Stomach smooth muscle (tissue), 2 donors: ENCODE measurements at regions not wholly inside any gene's neighbourhood (a gene's known extent, or its start where the extent isn't known, plus 50 kb on each side); places are given as distances from the start of the nearest gene placed in this dataset.
"Not testable (repeated sequence)": the region's sequence is repeated elsewhere in the genome, so short reads cannot be mapped to it uniquely, and the experiment has no call there.

Experiments used
- H3K27ac ChIP-seq: one replicate; pipeline ENCODE4 v1.7.0; 2013; ENCODE audit warnings: mild to moderate bottlenecking, low read length, inconsistent platforms
- H3K27me3 ChIP-seq, 2 donors: one replicate each; pipeline ENCODE4 v1.7.0; 2013; ENCODE audit warnings: low read length in 2 of 2; ENCODE audit not compliant: insufficient read depth in 2 of 2, control insufficient read depth in 1 of 2
- H3K36me3 ChIP-seq, 2 donors: one replicate each; pipeline ENCODE4 v1.7.0; 2013; ENCODE audit warnings: low read length in 2 of 2; ENCODE audit not compliant: control insufficient read depth in 2 of 2, insufficient read depth in 2 of 2
- H3K4me1 ChIP-seq: one replicate; pipeline ENCODE4 v1.7.0; 2013; ENCODE audit warnings: low read length; ENCODE audit not compliant: control insufficient read depth, insufficient read depth
- H3K4me3 ChIP-seq, 2 donors: one replicate each; pipeline ENCODE4 v1.7.0; 2013; ENCODE audit warnings: low read length in 2 of 2
- H3K9ac ChIP-seq, 2 donors: one replicate each; pipeline ENCODE4 v1.7.0; 2013; ENCODE audit warnings: low read length in 2 of 2, mild to moderate bottlenecking in 1 of 2
- H3K9me3 ChIP-seq, 2 donors: one replicate each; pipeline ENCODE4 v1.7.0; 2013; ENCODE audit warnings: low read length in 2 of 2; ENCODE audit not compliant: control insufficient read depth in 2 of 2
- donor health status: healthy.
- donor health status: Pancreatic carcinoma.

DNA sequence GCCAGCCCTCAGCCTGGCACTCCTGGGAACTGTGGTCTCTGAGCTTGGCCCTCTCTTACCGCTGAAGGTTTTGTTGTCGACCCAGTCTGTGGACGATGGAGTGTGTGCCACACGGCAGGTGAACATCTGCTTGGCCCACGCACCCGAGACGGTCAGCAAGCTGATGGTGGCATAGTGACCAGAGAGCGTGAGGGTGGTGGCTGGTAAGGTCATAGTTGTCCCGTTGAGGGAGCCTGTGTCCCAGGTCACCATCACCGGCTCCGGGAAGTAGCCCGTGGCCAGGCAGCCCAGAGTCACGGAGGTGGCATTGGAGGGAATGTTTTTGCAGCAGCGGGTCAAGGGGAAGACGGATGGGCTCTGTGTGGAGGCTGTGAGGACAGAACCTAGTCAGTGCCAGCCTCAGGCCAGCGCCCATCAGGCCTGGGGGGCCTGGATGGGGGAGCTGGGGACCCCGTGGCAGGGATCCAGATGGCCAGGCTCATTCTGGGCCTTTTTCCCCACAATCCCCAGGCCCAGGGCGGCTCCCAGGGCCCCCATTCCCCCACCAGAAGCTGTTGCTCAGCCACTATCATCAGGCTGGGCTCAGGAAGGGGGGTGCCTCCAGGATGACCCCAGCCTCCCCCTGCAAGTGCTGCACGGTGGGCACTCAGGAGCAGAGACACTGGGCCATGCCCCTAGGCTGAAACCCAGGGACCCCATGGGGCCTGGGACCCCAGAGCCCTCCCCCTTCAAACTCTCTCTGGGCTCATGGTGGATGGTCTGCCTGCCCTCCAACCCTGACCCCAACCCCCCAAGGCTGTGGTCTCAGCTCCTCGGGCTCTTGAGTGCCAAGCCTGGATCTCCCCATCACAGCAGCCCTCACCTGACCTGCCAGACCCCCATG, 75.2 kb downstream of the TMEM121 start:
- Histone ChIP-seq H3K27me3 (no peaks in the 10 kb centered on the region), H3K9me3 (no peaks in the 10 kb centered on the region), H3K4me1 (no peaks in the 10 kb centered on the region), H3K9ac (no peak overlapping the region), H3K36me3 (no peaks in the 10 kb centered on the region), H3K27ac (no peak overlapping the region), H3K4me3 (no peak overlapping the region)

DNA sequence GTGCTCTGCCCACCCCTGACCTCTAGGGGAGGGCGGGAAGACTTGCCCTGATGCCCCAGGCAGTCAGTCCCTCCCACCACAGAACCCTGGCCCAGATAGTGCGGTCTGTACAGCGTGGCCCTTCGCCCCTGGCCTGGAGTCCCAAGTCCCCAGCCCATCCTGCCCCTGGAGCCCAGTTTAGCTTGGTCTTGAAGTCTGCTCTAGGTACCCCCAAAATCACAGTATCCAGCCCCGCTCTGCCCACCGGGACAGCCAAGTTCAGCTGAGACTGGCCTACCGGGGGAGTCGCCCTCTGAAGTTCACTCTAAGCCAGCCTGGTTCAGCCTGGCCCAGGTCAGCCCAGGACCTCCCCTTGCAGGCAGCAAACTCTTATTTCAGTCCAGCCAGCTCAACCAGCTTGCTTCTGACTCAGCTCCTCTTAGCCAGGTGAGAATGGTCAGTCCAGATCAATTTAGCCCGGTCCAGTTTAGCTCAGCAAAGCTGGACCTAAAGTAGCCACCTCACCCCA, 75.9 kb downstream of the TMEM121 start:
- Histone ChIP-seq H3K9me3 (no peaks in the 10 kb centered on the region), H3K4me1 (no peaks in the 10 kb centered on the region), H3K4me3 (no peak overlapping the region), H3K9ac (no peak overlapping the region), H3K36me3 (no peaks in the 10 kb centered on the region), H3K27ac (no peak overlapping the region), H3K27me3 (no peaks in the 10 kb centered on the region)

- Histone ChIP-seq H3K27ac (no peak overlapping the region), H3K9ac (no peak overlapping the region), H3K36me3 (no peaks in the 10 kb centered on the region), H3K4me1 (no peaks in the 10 kb centered on the region), H3K27me3 (no peaks in the 10 kb centered on the region), H3K9me3 (no peaks in the 10 kb centered on the region), H3K4me3 (no peak overlapping the region)
Observed at GRCh38 chr14:105602799-105603793, 76.7 kb downstream of the TMEM121 start.

DNA sequence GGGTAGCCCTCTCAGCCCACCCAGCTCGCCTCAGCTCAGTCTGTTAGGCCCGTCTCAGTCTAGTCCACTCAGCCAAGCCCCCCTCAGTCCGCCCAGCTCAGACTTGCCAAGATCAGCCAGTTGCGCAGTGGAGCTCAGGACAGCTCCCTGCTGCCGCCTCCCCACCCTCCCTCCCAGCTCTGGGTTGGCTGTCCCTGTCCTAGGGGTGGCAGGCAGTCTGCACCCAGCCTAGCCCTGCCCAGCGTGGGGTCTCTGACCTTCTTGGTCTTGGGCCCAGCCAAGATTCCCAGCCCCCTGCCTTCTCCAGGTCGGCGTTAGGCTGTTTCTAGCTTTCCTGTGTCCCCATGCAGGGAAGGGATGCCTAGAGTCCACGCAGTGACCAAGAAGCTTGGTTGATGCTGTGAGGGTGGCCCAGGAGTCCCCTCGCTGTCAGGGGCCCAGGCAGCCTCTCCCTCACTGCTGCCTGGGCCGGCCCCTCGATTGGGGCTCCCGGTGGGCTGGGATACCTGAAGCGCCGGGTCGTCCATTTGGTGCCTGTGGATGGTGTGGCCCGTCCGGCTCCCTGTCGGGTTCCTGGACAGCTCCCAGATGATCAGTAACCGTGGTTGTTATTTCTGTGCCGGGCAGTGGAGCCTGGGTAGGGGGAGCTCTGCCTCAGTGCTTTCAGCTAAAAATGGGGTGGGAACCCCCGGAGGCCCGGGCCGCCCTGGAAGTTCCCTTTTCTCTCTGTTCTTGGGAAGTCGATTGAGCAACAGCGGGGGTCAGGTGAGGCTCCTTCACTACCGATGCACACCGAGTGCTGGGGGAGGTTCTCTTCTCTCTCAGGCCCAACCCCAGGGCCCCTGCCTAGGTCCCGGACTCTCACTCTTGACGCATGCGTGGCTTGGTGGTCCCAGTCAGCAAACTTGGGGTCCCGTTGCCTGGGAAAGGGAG, 78.4 kb downstream of the TMEM121 start:
- not testable (repeated sequence) for H3K27me3 ChIP-seq, H3K4me1 ChIP-seq, H3K9ac ChIP-seq, H3K9me3 ChIP-seq, H3K4me3 ChIP-seq, H3K27ac ChIP-seq, H3K36me3 ChIP-seq

GRCh38 chr14:105605464-105606304, 79.3 kb downstream of the TMEM121 start:
- no peaks in the 10 kb centered on the region for H3K9me3 ChIP-seq
- no peaks in the 10 kb centered on the region for H3K27me3 ChIP-seq
- H3K27ac ChIP-seq: no peak overlapping the region
- H3K4me3 ChIP-seq: no peak overlapping the region
- H3K9ac ChIP-seq: no peak overlapping the region
- H3K4me1 ChIP-seq: no peaks in the 10 kb centered on the region
- H3K36me3 ChIP-seq: no peaks in the 10 kb centered on the region

GRCh38 chr14:105606305-105606975, 80.1 kb downstream of the TMEM121 start:
- H3K4me3 ChIP-seq, H3K36me3 ChIP-seq, H3K27ac ChIP-seq, H3K27me3 ChIP-seq, H3K9me3 ChIP-seq, H3K9ac ChIP-seq, H3K4me1 ChIP-seq: not testable (repeated sequence)

- H3K27me3 ChIP-seq, H3K4me3 ChIP-seq, H3K27ac ChIP-seq, H3K9ac ChIP-seq, H3K4me1 ChIP-seq, H3K9me3 ChIP-seq, H3K36me3 ChIP-seq: not testable (repeated sequence)
Observed at GRCh38 chr14:105607025-105607424, 80.6 kb downstream of the TMEM121 start.

DNA sequence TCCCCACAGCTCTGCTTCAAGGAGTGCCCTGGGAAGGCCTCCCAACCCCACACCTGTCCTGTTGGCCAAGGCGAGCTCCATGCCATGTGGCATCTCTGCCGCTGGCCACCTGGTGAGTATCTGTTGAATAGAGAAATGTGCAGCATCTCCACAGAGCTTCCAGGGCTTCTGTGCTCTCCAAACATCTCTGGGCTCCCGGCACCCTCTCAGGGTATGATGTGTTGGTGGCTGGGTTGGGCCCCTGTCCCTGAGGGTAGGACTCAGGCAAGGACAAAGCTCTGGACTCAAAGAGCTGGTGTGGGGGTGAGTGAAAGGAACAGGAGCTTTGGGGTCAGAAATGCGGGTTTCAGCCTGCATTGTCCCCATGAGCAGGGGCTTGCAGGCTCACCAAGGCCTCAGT, 88.6 kb downstream of the TMEM121 start:
- H3K4me3 ChIP-seq, H3K9ac ChIP-seq, H3K9me3 ChIP-seq, H3K27me3 ChIP-seq, H3K4me1 ChIP-seq, H3K36me3 ChIP-seq, H3K27ac ChIP-seq: not testable (repeated sequence)

DNA sequence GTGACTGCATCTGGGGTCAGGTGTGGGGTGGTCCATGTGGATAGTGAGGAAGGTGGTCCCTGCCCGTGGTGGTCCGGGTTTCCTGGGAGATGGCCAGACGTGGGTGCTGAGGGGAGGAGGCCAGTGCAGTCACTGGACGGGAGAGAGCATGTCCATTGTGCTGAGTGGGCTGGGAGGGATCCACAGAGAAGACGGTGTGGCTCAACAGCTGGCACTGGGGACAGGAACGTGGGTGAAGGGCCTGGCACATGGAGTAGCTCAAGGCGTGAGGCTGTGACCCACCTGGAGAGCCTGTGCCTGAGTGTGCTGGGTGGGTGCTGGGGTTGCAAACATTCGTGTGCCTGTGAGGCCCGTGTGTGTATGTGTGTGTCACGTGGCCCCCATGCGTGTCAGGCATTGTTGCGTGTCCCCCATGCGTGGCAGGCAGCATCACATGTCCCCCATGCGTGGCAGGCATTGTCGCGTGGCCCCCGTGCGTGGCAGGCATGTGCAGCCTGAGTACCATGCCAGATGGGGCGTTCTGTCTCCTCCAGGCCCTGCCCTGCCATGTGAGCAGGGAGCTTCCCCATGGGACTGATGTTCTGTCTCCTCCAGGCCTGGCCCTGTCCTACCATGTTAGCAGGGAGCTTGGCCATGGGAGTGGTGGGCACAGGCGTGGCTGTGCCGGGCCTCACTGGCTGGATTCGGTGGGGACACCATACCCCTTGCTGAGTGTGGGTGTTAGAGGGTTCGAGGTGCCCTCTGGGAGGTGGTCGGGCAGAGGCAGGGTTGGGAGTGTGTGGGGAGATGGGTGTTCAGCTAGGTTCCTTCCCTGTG, 89.8 kb downstream of the TMEM121 start:
- not testable (repeated sequence) for H3K27ac ChIP-seq, H3K9me3 ChIP-seq, H3K4me3 ChIP-seq, H3K4me1 ChIP-seq, H3K36me3 ChIP-seq, H3K9ac ChIP-seq, H3K27me3 ChIP-seq
